ENCODE measurements at regions not wholly inside any gene's neighbourhood (a gene's known extent, or its start where the extent isn't known, plus 50 kb on each side); places are given as distances from the start of the nearest gene placed in this dataset.

DNA sequence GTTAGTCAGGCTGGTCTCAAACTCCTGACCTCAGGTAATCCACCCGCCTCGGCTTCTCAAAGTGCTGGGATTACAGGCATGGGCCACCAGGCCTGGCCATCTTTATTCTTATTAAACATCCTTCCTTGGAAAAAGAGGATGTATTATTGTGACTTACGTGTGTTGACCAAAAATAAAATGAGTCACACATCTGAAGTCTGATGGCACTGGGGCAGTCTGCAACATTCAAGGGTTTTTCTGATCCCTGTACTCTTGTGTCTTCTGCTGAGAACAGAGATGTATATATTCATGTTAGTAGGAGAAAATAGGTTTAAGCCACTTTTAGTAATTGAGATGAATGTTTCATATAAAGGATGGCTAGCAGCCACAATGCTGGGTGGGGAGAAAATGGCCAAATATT is 129.9 kb upstream of the RIPOR2 start:
- Mint-ChIP-seq H3K9me3 (ENCODE audit: unreplicated experiment) (peaks cover 6% of the 10 kb centered on the region), H3K4me3 (ENCODE audit: unreplicated experiment) (no peak overlapping the region), H3K27ac (ENCODE audit: low read depth, unreplicated experiment) (no peak overlapping the region), H3K36me3 (ENCODE audit: insufficient read depth, unreplicated experiment) (peaks cover 3% of the 10 kb centered on the region), H3K4me1 (ENCODE audit: insufficient read depth, unreplicated experiment) (no peaks in the 10 kb centered on the region), H3K27me3 (ENCODE audit: insufficient read depth, unreplicated experiment) (no peaks in the 10 kb centered on the region)
- TF ChIP-seq, protein P1, sequence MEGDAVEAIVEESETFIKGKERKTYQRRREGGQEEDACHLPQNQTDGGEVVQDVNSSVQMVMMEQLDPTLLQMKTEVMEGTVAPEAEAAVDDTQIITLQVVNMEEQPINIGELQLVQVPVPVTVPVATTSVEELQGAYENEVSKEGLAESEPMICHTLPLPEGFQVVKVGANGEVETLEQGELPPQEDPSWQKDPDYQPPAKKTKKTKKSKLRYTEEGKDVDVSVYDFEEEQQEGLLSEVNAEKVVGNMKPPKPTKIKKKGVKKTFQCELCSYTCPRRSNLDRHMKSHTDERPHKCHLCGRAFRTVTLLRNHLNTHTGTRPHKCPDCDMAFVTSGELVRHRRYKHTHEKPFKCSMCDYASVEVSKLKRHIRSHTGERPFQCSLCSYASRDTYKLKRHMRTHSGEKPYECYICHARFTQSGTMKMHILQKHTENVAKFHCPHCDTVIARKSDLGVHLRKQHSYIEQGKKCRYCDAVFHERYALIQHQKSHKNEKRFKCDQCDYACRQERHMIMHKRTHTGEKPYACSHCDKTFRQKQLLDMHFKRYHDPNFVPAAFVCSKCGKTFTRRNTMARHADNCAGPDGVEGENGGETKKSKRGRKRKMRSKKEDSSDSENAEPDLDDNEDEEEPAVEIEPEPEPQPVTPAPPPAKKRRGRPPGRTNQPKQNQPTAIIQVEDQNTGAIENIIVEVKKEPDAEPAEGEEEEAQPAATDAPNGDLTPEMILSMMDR (IDR thresholded peaks at IDR 0.05; ENCODE audit: unreplicated experiment), result no peak
- intact Hi-C loops (cut with micrococcal nuclease), result no loop called here
- no peak for DNase-seq (ENCODE audit: unreplicated experiment)
- no TSS peak for BruUV-seq (replicated peaks)
- CTCF ChIA-PET, result no interaction called here
- POLR2A ChIA-PET, result interaction anchor here (0.7 kb wide), 1 partner anchor 13 kb away, joined by 3 read pairs; no protein-coding TSS in a partner anchor

DNA sequence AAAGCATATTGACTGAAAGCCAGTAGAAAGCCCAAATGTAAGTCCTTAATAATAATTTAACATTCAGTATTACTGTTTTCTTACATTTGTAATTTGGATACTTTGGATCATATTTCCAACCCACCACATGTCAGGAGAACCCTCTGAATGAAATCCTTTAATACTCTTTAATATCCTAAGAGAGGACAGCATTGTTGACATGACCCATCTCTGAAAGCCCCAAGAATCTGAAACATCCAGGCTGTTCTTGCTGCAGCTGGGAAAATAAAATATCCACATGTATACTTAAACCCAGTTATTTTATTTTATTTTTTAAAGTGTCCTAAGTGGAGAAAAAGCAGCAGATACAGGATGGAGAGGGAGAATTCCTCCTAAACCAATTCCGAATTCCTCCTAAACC is 130.8 kb upstream of the RIPOR2 start:
- no peak for DNase-seq (ENCODE audit: unreplicated experiment)
- peaks cover 6% of the 10 kb centered on the region for H3K36me3 Mint-ChIP-seq (ENCODE audit: insufficient read depth, unreplicated experiment)
- no peaks in the 10 kb centered on the region for H3K9me3 Mint-ChIP-seq (ENCODE audit: unreplicated experiment)
- H3K4me1 Mint-ChIP-seq (ENCODE audit: insufficient read depth, unreplicated experiment), result no peaks in the 10 kb centered on the region
- no peak overlapping the region for H3K4me3 Mint-ChIP-seq (ENCODE audit: unreplicated experiment)
- no peaks in the 10 kb centered on the region for H3K27me3 Mint-ChIP-seq (ENCODE audit: insufficient read depth, unreplicated experiment)
- no peak overlapping the region for H3K27ac Mint-ChIP-seq (ENCODE audit: low read depth, unreplicated experiment)
- TF ChIP-seq, protein P1 (IDR thresholded peaks at IDR 0.05; ENCODE audit: unreplicated experiment), result no peak
- CTCF ChIA-PET, result no interaction called here
- no TSS peak for BruUV-seq (replicated peaks)
- POLR2A ChIA-PET, result interaction anchor here (0.8 kb wide), 1 partner anchor 201 kb away, joined by 3 read pairs; no protein-coding TSS in a partner anchor
- intact Hi-C loops (cut with micrococcal nuclease), result no loop called here

DNA sequence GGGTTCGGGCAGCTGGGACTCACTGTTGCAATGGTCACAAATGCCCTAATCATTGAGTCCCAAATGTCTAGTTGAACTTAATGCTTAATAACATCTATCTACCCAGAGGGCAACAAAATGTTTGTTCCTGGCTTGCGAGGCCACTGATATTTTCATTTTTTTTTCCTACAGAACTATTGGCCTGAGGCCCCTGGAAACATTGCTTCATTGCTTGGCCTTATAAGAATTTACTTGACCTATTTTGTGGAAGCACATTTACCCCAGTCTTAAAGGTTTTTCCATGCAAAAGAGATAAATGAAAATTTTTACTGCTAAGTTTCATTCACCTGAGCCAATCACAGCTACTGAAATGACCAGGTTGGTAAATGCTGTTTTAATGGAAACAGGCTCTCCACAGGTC is 133.1 kb upstream of the RIPOR2 start:
- ChIA-PET CTCF (interaction anchor here (0.5 to 4.0 kb wide), 3 partner anchors 43 to 263 kb away, joined by 3 to 37 read pairs (median 5); no protein-coding TSS in a partner anchor), POLR2A (interaction anchor here (1.3 kb wide), 1 partner anchor 211 kb away, joined by 4 read pairs; no protein-coding TSS in a partner anchor)
- Mint-ChIP-seq H3K4me1 (ENCODE audit: insufficient read depth, unreplicated experiment) (no peaks in the 10 kb centered on the region), H3K9me3 (ENCODE audit: unreplicated experiment) (no peaks in the 10 kb centered on the region), H3K36me3 (ENCODE audit: insufficient read depth, unreplicated experiment) (peaks cover 6% of the 10 kb centered on the region), H3K27ac (ENCODE audit: low read depth, unreplicated experiment) (no peak overlapping the region), H3K4me3 (ENCODE audit: unreplicated experiment) (no peak overlapping the region), H3K27me3 (ENCODE audit: insufficient read depth, unreplicated experiment) (no peaks in the 10 kb centered on the region)
- intact Hi-C loops (cut with micrococcal nuclease), result no loop called here
- BruUV-seq (replicated peaks), result no TSS peak
- TF ChIP-seq, protein P1 (IDR thresholded peaks at IDR 0.05; ENCODE audit: unreplicated experiment), result no peak
- no peak for DNase-seq (ENCODE audit: unreplicated experiment)

DNA sequence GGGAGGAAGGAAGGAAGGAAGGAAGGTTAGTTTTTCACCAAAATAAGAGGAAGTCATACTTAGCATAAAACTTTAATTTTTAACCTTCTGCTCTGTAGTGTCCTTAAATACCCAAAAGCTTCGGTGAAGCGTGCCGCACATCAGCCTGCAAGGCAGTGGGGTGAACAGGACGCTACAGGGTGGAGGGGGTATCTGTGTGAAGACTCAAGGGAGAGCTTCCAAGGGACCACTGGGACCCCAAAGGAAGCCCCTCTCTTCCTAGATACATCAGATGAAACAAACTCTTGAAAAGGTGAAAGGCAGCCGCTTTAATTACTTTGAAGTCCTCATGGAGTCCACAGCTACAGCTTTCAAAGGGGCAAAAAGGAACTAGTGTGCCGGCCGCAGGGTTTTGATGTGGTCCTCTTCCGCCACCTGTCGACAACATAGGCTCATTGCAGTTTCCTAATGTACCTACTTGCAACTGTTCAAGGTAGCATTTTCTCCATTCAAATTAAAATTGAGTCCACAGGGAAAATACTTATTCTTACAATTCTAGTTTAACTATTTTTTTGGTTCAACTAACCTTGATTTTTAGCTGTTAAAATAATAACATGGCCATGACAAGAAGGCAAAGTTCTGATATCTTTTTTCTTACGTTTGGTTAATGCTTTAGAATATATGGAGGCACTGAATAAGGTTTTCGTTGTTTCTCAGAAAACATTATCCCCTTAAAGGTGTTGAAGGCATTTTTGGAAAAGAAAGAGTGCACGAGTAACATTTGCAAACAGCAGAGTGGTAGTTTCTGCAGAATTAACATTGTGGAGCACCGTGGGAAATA is 135.0 kb upstream of the RIPOR2 start:
- BruUV-seq (replicated peaks), result no TSS peak
- H3K9me3 Mint-ChIP-seq (ENCODE audit: unreplicated experiment), result no peaks in the 10 kb centered on the region
- H3K4me3 Mint-ChIP-seq (ENCODE audit: unreplicated experiment), result no peak overlapping the region
- no peaks in the 10 kb centered on the region for H3K4me1 Mint-ChIP-seq (ENCODE audit: insufficient read depth, unreplicated experiment)
- H3K36me3 Mint-ChIP-seq (ENCODE audit: insufficient read depth, unreplicated experiment), result peaks cover 6% of the 10 kb centered on the region
- TF ChIP-seq, protein P1 (IDR thresholded peaks at IDR 0.05; ENCODE audit: unreplicated experiment), result peak; percentile 91
- CTCF ChIA-PET, result interaction anchor here (0.6 to 4.0 kb wide), 30 partner anchors 9 to 547 kb away, joined by 3 to 37 read pairs (median 5); no protein-coding TSS in a partner anchor
- POLR2A ChIA-PET, result interaction anchor here (0.7 to 1.4 kb wide), 6 partner anchors 51 to 243 kb away, joined by 3 to 9 read pairs (median 4); no protein-coding TSS in a partner anchor
- no peak overlapping the region for H3K27ac Mint-ChIP-seq (ENCODE audit: low read depth, unreplicated experiment)
- H3K27me3 Mint-ChIP-seq (ENCODE audit: insufficient read depth, unreplicated experiment), result no peaks in the 10 kb centered on the region
- peak; percentile 86 for DNase-seq (ENCODE audit: unreplicated experiment)
- intact Hi-C loops (cut with micrococcal nuclease), result loop anchor here (1.0 to 10.0 kb wide), 5 partner anchors 52 to 546 kb away; partner anchors contain the start of gene GMNN
